ENCODE measurements at regions not wholly inside any gene's neighbourhood (a gene's known extent, or its start where the extent isn't known, plus 50 kb on each side); places are given as distances from the start of the nearest gene placed in this dataset.

DNA sequence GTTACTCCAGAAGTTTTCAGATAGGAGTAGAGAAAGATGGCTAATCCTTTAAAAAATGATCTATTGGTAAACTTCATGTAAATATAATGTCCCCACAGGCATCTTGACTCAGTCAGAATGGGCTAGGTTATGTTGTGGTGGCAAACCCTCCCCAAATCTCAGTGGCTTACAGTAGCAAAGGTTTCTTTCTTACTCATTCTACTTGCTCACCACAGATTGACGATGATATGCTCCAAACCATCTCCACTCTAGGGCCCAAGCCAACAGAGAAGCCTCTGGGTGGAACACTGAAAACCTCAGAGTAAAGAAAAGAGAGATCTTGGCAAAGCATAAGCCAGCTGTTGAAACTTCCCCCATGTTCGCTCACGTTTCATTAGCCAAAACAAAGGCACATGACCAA, 146.4 kb downstream of the EMP1 start:
- POLR2A ChIA-PET = no interaction called here
- no peak for DNase-seq
- Histone ChIP-seq H3K27ac (ENCODE audit: low read depth in 2 of 2, low read length in 1 of 2) (no peak overlapping the region), H3K36me3 (replicated peaks in 1 of 2; ENCODE audit: control insufficient read depth in 1 of 2, insufficient read depth in 2 of 2, low read length in 1 of 2) (no peaks in the 10 kb centered on the region), H4K20me1 (ENCODE audit: insufficient read depth) (no peaks in the 10 kb centered on the region), H3K4me1 (ENCODE audit: control insufficient read depth in 1 of 2, insufficient read depth in 2 of 2, low read depth in 1 of 2, low read length in 1 of 2) (no peaks in the 10 kb centered on the region), H3K4me3 (ENCODE audit: low read depth in 2 of 2, low read length in 1 of 2) (no peak overlapping the region), H2AFZ (ENCODE audit: low read depth) (no peak overlapping the region), H3K4me2 (no peak overlapping the region), H3K9ac (no peak overlapping the region), H3F3A (replicated peaks; ENCODE audit: insufficient read depth) (no peaks in the 10 kb centered on the region), H3K27me3 (ENCODE audit: insufficient read depth) (no peaks in the 10 kb centered on the region), H3K9me3 (no peaks in the 10 kb centered on the region), H3K9me2 (no peaks in the 10 kb centered on the region), H3K79me2 (ENCODE audit: insufficient read depth) (no peaks in the 10 kb centered on the region)
- 65% methylated on average over 3 of the region's 3 CpGs for WGBS (ENCODE audit: low lambda C conversion rate)
- TF ChIP-seq SIN3A (IDR thresholded peaks at IDR 0.05; ENCODE audit: borderline replicate concordance, low read depth, low read length) = no peak
- TF ChIP-seq RXRA (IDR thresholded peaks at IDR 0.05; ENCODE audit: borderline replicate concordance, low read depth) = no peak
- no peak for TF ChIP-seq YY1 (IDR thresholded peaks at IDR 0.05; ENCODE audit: low read depth)
- TF ChIP-seq, protein P1, sequence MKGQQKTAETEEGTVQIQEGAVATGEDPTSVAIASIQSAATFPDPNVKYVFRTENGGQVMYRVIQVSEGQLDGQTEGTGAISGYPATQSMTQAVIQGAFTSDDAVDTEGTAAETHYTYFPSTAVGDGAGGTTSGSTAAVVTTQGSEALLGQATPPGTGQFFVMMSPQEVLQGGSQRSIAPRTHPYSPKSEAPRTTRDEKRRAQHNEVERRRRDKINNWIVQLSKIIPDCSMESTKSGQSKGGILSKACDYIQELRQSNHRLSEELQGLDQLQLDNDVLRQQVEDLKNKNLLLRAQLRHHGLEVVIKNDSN (IDR thresholded peaks at IDR 0.05; ENCODE audit: borderline replicate concordance, low read depth) = no peak
- TF ChIP-seq, protein P2, sequence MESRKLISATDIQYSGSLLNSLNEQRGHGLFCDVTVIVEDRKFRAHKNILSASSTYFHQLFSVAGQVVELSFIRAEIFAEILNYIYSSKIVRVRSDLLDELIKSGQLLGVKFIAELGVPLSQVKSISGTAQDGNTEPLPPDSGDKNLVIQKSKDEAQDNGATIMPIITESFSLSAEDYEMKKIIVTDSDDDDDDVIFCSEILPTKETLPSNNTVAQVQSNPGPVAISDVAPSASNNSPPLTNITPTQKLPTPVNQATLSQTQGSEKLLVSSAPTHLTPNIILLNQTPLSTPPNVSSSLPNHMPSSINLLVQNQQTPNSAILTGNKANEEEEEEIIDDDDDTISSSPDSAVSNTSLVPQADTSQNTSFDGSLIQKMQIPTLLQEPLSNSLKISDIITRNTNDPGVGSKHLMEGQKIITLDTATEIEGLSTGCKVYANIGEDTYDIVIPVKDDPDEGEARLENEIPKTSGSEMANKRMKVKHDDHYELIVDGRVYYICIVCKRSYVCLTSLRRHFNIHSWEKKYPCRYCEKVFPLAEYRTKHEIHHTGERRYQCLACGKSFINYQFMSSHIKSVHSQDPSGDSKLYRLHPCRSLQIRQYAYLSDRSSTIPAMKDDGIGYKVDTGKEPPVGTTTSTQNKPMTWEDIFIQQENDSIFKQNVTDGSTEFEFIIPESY (IDR thresholded peaks at IDR 0.05; ENCODE audit: borderline replicate concordance, low read depth) = no peak
- TF ChIP-seq FOXM1 (IDR thresholded peaks at IDR 0.05; ENCODE audit: low read depth) = no peak
- no peak for TF ChIP-seq TAF1 (IDR thresholded peaks at IDR 0.05; ENCODE audit: borderline replicate concordance, low read depth, low read length)
- TF ChIP-seq JUND (IDR thresholded peaks at IDR 0.05) = no peak
- no peak for TF ChIP-seq NRF1 (IDR thresholded peaks at IDR 0.05; ENCODE audit: low read depth, low read length)
- no peak for TF ChIP-seq EZH2phosphoT487 (IDR thresholded peaks at IDR 0.05; ENCODE audit: borderline replicate concordance, low read depth)
- no peak for TF ChIP-seq RFX5 (IDR thresholded peaks at IDR 0.05; ENCODE audit: low read length)
- no peak for TF ChIP-seq PBX3 (IDR thresholded peaks at IDR 0.05)
- CTCF ChIA-PET = no interaction called here

DNA sequence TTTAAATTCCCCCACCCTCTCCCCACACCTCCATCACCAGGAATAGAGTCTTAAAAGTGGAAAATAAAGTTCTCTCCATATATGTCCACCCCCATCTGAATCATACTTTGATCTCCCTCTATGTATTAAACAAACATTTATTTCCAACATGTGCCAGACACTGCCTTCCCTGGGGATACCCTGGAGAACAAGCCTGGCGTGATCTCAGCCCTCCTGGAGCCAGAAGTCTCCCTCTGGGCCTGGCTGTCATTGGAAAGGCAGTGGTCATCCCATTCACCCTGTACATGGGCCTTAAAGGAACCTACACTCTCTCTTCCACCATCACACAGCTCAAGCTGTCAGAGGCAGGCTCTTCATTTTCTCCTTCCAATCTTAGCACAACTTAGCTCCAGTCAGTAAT, 143.6 kb downstream of the EMP1 start:
- no peak overlapping the region for H3K9ac ChIP-seq
- DNase-seq = no peak
- H3K79me2 ChIP-seq (ENCODE audit: insufficient read depth) = no peaks in the 10 kb centered on the region
- H3K36me3 ChIP-seq (replicated peaks in 1 of 2; ENCODE audit: control insufficient read depth in 1 of 2, insufficient read depth in 2 of 2, low read length in 1 of 2) = no peaks in the 10 kb centered on the region
- no peaks in the 10 kb centered on the region for H3K4me1 ChIP-seq (ENCODE audit: control insufficient read depth in 1 of 2, insufficient read depth in 2 of 2, low read depth in 1 of 2, low read length in 1 of 2)
- no peak overlapping the region for H3K27ac ChIP-seq (ENCODE audit: low read depth in 2 of 2, low read length in 1 of 2)
- ChIA-PET POLR2A (no interaction called here), CTCF (no interaction called here)
- H3K4me3 ChIP-seq (ENCODE audit: low read depth in 2 of 2, low read length in 1 of 2) = no peak overlapping the region
- no peaks in the 10 kb centered on the region for H3K9me2 ChIP-seq
- WGBS (ENCODE audit: low lambda C conversion rate) = 7% methylated on average over 1 of the region's 1 CpG
- H3K9me3 ChIP-seq = no peaks in the 10 kb centered on the region
- H4K20me1 ChIP-seq (ENCODE audit: insufficient read depth) = no peaks in the 10 kb centered on the region
- H3K27me3 ChIP-seq (ENCODE audit: insufficient read depth) = no peaks in the 10 kb centered on the region
- H2AFZ ChIP-seq (ENCODE audit: low read depth) = no peak overlapping the region
- H3F3A ChIP-seq (replicated peaks; ENCODE audit: insufficient read depth) = no peaks in the 10 kb centered on the region
- H3K4me2 ChIP-seq = no peak overlapping the region
- TF ChIP-seq RAD21 (IDR thresholded peaks at IDR 0.05; ENCODE audit: low read length) (no peak), TEAD4 (IDR thresholded peaks at IDR 0.05; ENCODE audit: borderline replicate concordance, insufficient read depth) (no peak), SMC3 (IDR thresholded peaks at IDR 0.05; ENCODE audit: low read depth, low read length) (no peak), FOXM1 (IDR thresholded peaks at IDR 0.05; ENCODE audit: low read depth) (no peak), MEF2A (IDR thresholded peaks at IDR 0.05; ENCODE audit: borderline replicate concordance, low read depth) (no peak), POLR2AphosphoS5 (IDR thresholded peaks at IDR 0.05; ENCODE audit: low read depth, low read length) (no peak), IRF3 (IDR thresholded peaks at IDR 0.05; ENCODE audit: low read depth, low read length) (no peak), PBX3 (IDR thresholded peaks at IDR 0.05) (no peak)
- TF ChIP-seq, protein P3, sequence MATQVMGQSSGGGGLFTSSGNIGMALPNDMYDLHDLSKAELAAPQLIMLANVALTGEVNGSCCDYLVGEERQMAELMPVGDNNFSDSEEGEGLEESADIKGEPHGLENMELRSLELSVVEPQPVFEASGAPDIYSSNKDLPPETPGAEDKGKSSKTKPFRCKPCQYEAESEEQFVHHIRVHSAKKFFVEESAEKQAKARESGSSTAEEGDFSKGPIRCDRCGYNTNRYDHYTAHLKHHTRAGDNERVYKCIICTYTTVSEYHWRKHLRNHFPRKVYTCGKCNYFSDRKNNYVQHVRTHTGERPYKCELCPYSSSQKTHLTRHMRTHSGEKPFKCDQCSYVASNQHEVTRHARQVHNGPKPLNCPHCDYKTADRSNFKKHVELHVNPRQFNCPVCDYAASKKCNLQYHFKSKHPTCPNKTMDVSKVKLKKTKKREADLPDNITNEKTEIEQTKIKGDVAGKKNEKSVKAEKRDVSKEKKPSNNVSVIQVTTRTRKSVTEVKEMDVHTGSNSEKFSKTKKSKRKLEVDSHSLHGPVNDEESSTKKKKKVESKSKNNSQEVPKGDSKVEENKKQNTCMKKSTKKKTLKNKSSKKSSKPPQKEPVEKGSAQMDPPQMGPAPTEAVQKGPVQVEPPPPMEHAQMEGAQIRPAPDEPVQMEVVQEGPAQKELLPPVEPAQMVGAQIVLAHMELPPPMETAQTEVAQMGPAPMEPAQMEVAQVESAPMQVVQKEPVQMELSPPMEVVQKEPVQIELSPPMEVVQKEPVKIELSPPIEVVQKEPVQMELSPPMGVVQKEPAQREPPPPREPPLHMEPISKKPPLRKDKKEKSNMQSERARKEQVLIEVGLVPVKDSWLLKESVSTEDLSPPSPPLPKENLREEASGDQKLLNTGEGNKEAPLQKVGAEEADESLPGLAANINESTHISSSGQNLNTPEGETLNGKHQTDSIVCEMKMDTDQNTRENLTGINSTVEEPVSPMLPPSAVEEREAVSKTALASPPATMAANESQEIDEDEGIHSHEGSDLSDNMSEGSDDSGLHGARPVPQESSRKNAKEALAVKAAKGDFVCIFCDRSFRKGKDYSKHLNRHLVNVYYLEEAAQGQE (IDR thresholded peaks at IDR 0.05; ENCODE audit: low read depth, low read length) = no peak

Data from SK-N-SH (cell line).